Choroid plexus epithelial cell (primary cell): ENCODE measurements at regions not wholly inside any gene's neighbourhood (a gene's known extent, or its start where the extent isn't known, plus 50 kb on each side); places are given as distances from the start of the nearest gene placed in this dataset.

Experiments used
- DNase-seq: peaks from one replicate; pipeline ENCODE4 v3.0.0-alpha.2; 2010; ENCODE audit warnings: low read depth
- H3K4me3 ChIP-seq: 2 replicates; pipeline ENCODE4 v1.5.1; 2011; ENCODE audit warnings: low read depth, mild to moderate bottlenecking, control low read depth, low read length, moderate library complexity
- TF ChIP-seq, protein P1 (sequence below): conservative IDR thresholded peaks from 2 replicates; pipeline ENCODE4 v1.5.1; 2011; ENCODE audit warnings: low read depth, mild to moderate bottlenecking, control low read depth, inconsistent platforms, low read length, moderate library complexity

DNA sequence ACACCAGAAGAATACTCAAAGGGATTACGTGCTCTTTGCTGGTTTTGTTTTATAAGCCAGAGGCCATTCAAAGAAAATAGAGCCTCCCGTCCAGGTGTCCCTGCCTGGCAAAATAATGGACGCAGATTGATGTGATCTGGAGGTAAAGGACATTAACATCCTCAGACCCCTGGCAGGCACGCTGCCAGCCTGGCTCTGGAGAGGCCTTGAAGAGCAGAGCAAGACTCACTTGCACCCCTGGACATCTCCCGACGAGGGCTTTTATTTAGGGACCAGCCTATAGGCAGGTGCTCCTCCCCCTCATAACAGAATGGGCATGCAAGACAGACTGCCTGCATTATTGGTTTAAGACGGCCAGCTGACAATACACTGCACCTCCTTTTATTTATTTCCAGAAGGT, 291.3 kb downstream of the BCL11A start:
- no peak overlapping the region for H3K4me3 ChIP-seq
- TF ChIP-seq, protein P1, sequence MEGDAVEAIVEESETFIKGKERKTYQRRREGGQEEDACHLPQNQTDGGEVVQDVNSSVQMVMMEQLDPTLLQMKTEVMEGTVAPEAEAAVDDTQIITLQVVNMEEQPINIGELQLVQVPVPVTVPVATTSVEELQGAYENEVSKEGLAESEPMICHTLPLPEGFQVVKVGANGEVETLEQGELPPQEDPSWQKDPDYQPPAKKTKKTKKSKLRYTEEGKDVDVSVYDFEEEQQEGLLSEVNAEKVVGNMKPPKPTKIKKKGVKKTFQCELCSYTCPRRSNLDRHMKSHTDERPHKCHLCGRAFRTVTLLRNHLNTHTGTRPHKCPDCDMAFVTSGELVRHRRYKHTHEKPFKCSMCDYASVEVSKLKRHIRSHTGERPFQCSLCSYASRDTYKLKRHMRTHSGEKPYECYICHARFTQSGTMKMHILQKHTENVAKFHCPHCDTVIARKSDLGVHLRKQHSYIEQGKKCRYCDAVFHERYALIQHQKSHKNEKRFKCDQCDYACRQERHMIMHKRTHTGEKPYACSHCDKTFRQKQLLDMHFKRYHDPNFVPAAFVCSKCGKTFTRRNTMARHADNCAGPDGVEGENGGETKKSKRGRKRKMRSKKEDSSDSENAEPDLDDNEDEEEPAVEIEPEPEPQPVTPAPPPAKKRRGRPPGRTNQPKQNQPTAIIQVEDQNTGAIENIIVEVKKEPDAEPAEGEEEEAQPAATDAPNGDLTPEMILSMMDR: no peak
- DNase-seq: no peak

DNA sequence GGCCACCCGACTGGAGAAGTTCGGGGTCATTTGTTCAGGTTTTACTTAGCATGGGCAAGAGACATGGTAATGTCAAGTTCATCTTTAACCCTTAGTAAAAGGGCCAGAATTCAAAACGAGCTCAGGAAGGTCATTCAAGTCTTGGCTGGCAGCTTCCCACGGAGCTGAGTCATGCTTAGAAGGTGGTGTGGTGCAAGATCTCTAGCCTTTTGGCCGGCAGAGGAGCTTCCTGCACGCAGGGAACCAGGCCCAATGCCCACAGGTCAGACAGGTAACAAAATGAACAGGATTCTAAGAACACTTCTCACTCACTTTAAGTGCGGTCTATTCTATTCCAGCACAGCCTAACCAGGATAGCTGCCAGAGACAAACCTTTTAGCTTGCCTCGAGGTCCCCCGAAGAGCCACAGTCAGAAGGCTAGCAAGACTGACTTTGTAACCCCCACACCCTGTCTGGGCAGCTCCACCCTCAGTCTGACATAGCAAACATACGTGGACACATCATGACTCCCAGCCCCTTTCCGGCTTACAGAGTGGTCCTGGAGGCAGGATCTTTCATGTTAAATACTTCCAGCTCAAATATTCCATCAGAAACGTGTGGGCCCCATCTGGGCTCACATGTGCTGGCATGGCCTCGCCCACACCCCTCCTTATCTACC, 292.7 kb downstream of the BCL11A start:
- TF ChIP-seq, protein P1: no peak
- no peak for DNase-seq
- H3K4me3 ChIP-seq: no peak overlapping the region

DNA sequence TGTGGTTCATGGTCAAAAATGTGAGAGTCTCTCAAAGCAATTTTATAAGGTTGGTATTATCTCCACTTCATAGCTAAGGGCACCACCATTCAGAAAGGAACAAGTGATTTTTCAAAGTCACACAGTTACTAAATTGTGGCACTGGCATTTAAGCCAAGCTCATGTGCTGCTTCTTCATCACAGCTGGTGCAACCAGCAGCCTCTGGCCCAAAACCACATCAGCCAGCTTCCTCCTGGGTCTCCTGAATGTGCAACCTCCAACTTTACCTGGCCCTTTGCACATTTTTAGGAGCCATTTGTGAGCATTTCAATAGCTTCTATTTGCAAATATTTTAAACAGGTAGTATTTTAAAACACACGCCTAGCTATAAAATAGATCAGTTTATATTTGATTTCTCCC, 293.7 kb downstream of the BCL11A start:
- no peak overlapping the region for H3K4me3 ChIP-seq
- TF ChIP-seq, protein P1: no peak
- DNase-seq: no peak

DNA sequence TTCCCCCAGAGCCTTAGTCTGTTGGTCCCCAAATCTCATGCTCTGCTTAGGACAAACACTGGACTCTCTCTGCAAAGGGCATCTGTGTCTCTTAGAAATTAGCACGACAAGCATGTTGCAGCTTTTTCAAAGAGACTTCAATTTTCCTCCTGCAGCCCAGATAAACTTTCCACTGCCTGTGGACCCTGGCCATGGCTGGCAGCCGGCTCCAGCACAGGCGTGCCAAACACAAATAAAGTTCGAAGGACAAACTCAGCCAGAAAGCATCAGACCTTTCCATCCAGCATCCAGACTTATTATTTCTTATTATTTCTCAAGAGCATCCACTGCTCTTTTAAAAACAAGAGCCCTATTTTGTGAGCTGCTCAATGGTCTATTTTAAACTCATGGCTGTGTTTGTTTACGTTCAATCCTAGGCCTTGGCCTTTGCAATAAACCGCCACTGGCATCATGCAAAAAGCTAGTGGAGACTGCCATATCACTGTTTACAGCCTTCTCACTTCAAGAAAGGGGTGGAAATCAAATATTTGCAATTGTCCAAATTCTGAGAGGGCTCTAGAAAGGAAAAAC, 300.8 kb downstream of the BCL11A start:
- no peak for DNase-seq
- TF ChIP-seq, protein P1: no peak
- H3K4me3 ChIP-seq: no peak overlapping the region

DNA sequence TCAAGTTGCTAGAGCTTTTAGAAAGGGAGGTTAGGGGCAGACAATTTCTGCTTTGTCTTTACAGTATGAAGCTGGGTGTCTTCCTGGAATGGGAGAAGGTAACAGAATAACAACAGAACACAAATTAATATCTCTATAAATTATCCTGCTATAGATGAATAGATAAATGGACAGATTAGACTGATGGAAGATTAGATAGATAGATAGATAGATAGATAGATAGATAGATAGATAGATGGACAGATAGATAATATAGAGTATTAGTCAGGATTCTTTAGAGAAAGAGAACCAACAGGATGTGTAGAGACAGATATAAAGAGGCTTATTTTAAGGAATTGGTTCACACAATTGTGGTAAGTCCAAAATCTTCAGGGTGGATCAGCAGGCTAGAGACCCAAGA, 302.2 kb downstream of the BCL11A start:
- no peak overlapping the region for H3K4me3 ChIP-seq
- TF ChIP-seq, protein P1: no peak
- DNase-seq: no peak

DNA sequence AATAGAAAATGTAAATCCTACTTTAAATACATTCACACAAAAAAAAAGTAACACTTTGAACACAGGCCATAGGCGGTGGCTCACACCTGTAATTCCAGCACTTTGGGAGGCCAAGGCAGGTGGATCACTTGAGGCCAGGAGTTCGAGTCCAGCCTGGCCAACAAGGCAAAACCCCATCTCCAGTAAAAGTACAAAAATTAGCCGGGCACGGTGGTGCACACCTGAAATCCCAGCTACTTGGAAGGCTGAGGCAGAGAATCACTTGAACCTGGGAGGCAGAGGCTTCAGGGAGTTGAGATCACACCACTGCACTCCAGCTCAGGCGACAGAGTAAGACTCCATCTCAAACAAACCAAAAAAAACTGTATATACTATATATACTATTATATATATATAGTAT, 303.6 kb downstream of the BCL11A start:
- no peak for DNase-seq
- no peak overlapping the region for H3K4me3 ChIP-seq
- TF ChIP-seq, protein P1: no peak

DNA sequence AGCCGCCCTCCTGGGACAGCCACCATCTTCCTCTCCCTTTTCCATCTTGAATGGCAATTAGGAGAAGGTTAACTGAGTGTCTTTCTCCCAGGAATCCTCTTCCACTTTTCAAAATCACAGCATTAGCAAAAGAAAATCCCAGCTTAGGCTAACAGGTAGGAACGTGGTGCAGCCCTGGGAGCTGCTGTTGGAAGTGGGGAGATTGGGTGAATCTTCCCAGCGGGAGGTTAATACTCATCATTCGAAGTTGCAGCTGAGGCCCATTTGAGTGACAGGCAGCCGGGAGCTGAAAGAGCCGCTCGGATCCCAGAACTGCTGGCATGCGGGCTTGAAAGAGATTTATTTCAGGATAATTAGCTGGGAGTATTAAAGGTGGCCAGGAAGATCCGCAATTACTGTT, 306.0 kb downstream of the BCL11A start:
- DNase-seq: no peak
- H3K4me3 ChIP-seq: no peak overlapping the region
- TF ChIP-seq, protein P1: no peak
